IPS-18a (cell line): ENCODE measurements at regions not wholly inside any gene's neighbourhood (a gene's known extent, or its start where the extent isn't known, plus 50 kb on each side); places are given as distances from the start of the nearest gene placed in this dataset.

ENCODE experiments used
- H3K27ac ChIP-seq: one replicate; pipeline ENCODE4 v1.5.1; 2013; ENCODE audit warnings: low read length
- H3K27me3 ChIP-seq: one replicate; pipeline ENCODE4 v1.6.1; 2013; ENCODE audit warnings: mild to moderate bottlenecking, low read length; ENCODE audit not compliant: control insufficient read depth, insufficient read depth
- H3K36me3 ChIP-seq: one replicate; pipeline ENCODE4 v1.6.1; 2013; ENCODE audit warnings: low read depth, low read length; ENCODE audit not compliant: control insufficient read depth
- H3K4me1 ChIP-seq: one replicate; pipeline ENCODE4 v1.6.1; 2013; ENCODE audit warnings: low read depth, low read length; ENCODE audit not compliant: control insufficient read depth
- H3K4me3 ChIP-seq: one replicate; pipeline ENCODE4 v1.5.1; 2013; ENCODE audit warnings: low read length
- H3K9ac ChIP-seq: one replicate; pipeline ENCODE4 v1.6.1; 2013; ENCODE audit warnings: mild to moderate bottlenecking, low read length, moderate library complexity
- H3K9me3 ChIP-seq: one replicate; pipeline ENCODE4 v1.6.1; 2013; ENCODE audit warnings: low read depth, low read length; ENCODE audit not compliant: control insufficient read depth

DNA sequence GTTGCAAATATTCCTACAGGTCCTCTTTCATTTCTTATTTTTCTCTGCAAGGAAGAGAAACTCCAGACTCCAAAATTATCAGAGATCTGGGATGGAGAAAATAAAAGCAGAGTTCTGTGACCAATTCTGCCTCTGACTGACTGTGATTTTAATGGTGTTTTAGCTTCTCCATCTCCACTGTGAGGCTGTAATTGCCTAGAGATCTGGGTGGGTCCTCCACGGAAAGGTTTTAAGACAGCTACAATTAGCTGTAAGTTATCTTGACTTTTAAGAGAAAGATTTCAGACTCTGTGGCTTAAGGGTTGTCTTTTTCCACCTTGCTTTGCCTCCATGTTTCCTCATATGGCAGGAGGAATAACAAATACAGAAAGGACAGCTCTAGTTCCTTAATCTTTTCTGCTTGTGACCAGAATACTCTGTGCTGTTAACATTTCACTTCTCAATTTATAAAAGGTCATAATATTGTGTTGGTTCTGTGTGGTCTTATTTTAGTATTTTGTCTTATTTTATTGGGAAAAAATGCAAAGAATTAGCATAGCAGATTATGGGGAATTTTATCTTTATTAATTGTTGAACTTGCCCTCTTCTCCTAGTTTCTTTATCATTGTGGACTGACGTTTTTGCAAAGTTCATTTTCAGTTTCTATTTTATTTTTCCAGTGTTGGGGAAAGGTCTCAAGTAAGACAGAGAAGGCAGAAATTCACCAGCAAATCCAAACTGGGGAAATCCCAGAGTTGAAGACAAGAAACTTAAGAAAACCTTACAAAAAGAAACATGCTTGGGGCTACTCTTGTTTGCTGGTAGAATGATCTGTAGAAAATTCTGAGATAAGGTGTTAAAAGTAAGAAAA is 157.9 kb downstream of the RAP2B start:
- Histone ChIP-seq H3K27me3 (no peaks in the 10 kb centered on the region), H3K4me1 (no peaks in the 10 kb centered on the region), H3K4me3 (no peak overlapping the region), H3K9me3 (no peaks in the 10 kb centered on the region), H3K36me3 (no peaks in the 10 kb centered on the region), H3K9ac (no peak overlapping the region), H3K27ac (no peak overlapping the region)

GRCh38 chr3:153320585-153321128 is 158.6 kb downstream of the RAP2B start:
- Histone ChIP-seq H3K9ac (no peak overlapping the region), H3K9me3 (no peaks in the 10 kb centered on the region), H3K4me3 (no peak overlapping the region), H3K4me1 (no peaks in the 10 kb centered on the region), H3K27ac (no peak overlapping the region), H3K36me3 (no peaks in the 10 kb centered on the region), H3K27me3 (no peaks in the 10 kb centered on the region)

DNA sequence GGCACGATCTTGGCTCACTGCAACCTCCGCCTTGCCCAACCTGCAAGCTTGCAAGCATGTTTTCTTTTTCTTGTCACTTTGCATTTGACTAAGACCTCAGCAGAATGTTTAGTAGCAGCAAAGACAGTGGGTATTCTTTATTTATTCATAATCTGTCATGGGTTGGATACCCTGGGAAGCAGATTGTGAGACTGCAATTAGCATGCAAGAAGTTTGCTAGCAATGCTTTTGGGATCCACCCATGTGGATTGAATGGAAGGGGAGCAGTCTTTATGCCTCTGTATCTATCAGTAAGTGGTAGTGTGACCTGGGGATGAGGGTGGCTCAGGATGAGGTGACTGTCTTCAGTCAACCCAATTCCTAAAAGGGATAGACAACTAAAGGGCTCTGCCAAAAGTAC is 166.7 kb downstream of the RAP2B start:
- H3K27ac ChIP-seq, result no peak overlapping the region
- no peaks in the 10 kb centered on the region for H3K36me3 ChIP-seq
- H3K9me3 ChIP-seq, result no peaks in the 10 kb centered on the region
- no peak overlapping the region for H3K9ac ChIP-seq
- no peaks in the 10 kb centered on the region for H3K27me3 ChIP-seq
- H3K4me1 ChIP-seq, result no peaks in the 10 kb centered on the region
- no peak overlapping the region for H3K4me3 ChIP-seq

- Histone ChIP-seq H3K9me3 (no peaks in the 10 kb centered on the region), H3K36me3 (no peaks in the 10 kb centered on the region), H3K27me3 (no peaks in the 10 kb centered on the region), H3K9ac (no peak overlapping the region), H3K4me1 (no peaks in the 10 kb centered on the region), H3K27ac (no peak overlapping the region), H3K4me3 (no peak overlapping the region)
These were observed 168.9 kb downstream of the RAP2B start for GRCh38 chr3:153330901-153331300.

DNA sequence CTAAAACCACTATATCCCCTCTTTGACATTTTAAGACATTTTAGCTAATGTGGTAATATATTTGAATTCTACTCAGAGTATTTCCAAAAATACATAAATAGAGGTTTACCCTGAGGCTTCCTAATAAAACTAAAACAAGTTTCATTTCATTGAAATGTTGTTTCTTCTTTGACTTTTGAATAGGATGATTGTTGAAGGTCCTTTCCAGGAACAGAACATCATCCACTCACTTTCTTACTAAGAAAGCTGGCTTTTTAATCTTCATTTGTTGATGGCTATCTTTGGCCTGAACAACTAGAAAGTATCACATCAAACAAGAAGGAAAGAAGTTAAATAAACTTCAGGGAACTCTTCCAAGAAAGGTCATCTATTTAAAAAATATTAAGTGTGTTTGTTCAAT is 169.7 kb downstream of the RAP2B start:
- Histone ChIP-seq H3K4me3 (no peak overlapping the region), H3K9ac (no peak overlapping the region), H3K27me3 (no peaks in the 10 kb centered on the region), H3K4me1 (no peaks in the 10 kb centered on the region), H3K9me3 (no peaks in the 10 kb centered on the region), H3K27ac (no peak overlapping the region), H3K36me3 (no peaks in the 10 kb centered on the region)

DNA sequence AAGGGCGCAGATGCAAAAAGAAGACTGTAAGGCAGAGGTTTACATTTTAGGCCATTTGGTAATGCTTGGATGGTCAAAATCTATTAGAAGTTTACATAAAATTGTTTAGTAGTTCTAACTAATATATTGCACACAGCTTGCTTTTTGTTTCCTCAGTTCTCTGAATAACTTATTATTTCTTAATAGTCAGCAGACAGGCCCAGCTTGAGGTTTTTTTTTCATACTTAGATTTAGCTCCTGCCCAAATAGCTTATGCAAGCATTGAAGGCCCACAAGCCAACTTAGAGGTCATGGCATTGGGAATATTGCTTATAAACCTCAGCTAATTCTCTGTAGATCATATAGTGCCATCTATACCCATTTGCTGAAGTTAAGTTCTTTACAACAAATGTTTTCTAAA is 172.5 kb downstream of the RAP2B start:
- no peaks in the 10 kb centered on the region for H3K36me3 ChIP-seq
- H3K27ac ChIP-seq, result no peak overlapping the region
- no peak overlapping the region for H3K9ac ChIP-seq
- no peaks in the 10 kb centered on the region for H3K9me3 ChIP-seq
- H3K4me3 ChIP-seq, result no peak overlapping the region
- H3K4me1 ChIP-seq, result no peaks in the 10 kb centered on the region
- H3K27me3 ChIP-seq, result no peaks in the 10 kb centered on the region

- H3K9ac ChIP-seq, result no peak overlapping the region
- no peak overlapping the region for H3K27ac ChIP-seq
- no peaks in the 10 kb centered on the region for H3K36me3 ChIP-seq
- H3K4me3 ChIP-seq, result no peak overlapping the region
- peaks cover 8% of the 10 kb centered on the region for H3K9me3 ChIP-seq
- no peaks in the 10 kb centered on the region for H3K27me3 ChIP-seq
- no peaks in the 10 kb centered on the region for H3K4me1 ChIP-seq
These were observed 175.3 kb downstream of the RAP2B start for GRCh38 chr3:153337369-153337768.

DNA sequence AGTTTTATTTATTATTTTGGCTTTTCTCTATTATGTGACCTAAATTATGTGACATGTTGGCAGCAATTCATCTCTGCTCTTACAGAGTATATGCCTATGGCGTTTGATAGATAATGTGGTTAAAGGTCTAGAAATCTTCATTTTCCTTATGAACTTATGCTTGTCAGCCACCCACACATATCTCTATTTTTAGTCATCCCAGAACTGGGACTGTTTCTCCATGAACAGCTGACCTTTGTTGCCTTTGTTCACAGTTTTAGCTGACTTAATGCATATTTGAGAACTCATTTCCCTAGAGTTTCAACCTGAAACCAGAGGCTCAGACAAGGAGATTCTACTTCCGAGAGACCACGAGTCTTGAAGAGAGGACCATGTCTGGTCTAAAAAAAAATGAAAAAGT is 176.5 kb downstream of the RAP2B start:
- Histone ChIP-seq H3K36me3 (no peaks in the 10 kb centered on the region), H3K9me3 (peaks cover 8% of the 10 kb centered on the region), H3K4me1 (no peaks in the 10 kb centered on the region), H3K4me3 (no peak overlapping the region), H3K27me3 (no peaks in the 10 kb centered on the region), H3K27ac (no peak overlapping the region), H3K9ac (no peak overlapping the region)

GRCh38 chr3:153339065-153339464 is 177.0 kb downstream of the RAP2B start:
- H3K4me1 ChIP-seq, result no peaks in the 10 kb centered on the region
- H3K4me3 ChIP-seq, result no peak overlapping the region
- H3K27me3 ChIP-seq, result no peaks in the 10 kb centered on the region
- no peak overlapping the region for H3K27ac ChIP-seq
- H3K36me3 ChIP-seq, result no peaks in the 10 kb centered on the region
- H3K9ac ChIP-seq, result no peak overlapping the region
- H3K9me3 ChIP-seq, result peaks cover 8% of the 10 kb centered on the region

- Histone ChIP-seq H3K9me3 (peaks cover 8% of the 10 kb centered on the region), H3K27ac (no peak overlapping the region), H3K4me3 (no peak overlapping the region), H3K4me1 (peaks cover 7% of the 10 kb centered on the region), H3K27me3 (peaks cover 4% of the 10 kb centered on the region), H3K9ac (no peak overlapping the region), H3K36me3 (no peaks in the 10 kb centered on the region)
These were observed 182.2 kb downstream of the RAP2B start for GRCh38 chr3:153343988-153344782.

DNA sequence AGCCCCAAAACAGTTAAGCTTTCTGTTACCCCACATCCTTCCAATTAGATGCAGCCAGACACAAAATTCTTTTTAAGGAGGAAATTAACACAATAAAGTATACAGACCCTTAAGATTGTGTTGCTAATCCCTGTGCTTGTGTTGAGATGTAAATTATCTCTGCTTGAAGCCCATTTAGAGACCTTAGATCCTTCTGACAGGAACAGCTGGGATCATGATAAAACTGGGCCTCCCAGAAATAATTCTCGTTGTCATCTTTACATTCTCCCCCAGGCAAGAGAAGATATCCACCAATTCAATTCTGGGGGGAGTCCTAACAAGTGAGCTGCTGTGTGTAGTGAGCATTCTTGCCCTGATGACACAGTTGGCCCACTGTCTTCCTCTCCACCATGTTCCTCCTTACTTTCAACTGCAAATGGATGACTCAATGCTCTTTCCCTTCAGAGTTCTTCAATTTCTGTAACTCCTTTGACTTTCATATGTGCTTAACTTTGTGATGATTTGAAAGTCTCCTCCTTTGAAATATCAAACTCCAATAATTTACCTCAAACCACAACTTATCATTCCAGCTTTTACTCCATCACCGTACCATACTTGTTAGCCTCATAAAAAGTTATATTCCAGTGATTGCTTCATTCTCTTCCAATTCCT is 186.6 kb downstream of the RAP2B start:
- H3K9me3 ChIP-seq, result no peaks in the 10 kb centered on the region
- H3K27me3 ChIP-seq, result peaks cover 14% of the 10 kb centered on the region
- no peak overlapping the region for H3K4me3 ChIP-seq
- no peak overlapping the region for H3K27ac ChIP-seq
- no peak overlapping the region for H3K9ac ChIP-seq
- peaks cover 7% of the 10 kb centered on the region for H3K4me1 ChIP-seq
- H3K36me3 ChIP-seq, result no peaks in the 10 kb centered on the region
